Gastrocnemius medialis (tissue), 4 donors: ENCODE measurements at regions not wholly inside any gene's neighbourhood (a gene's known extent, or its start where the extent isn't known, plus 50 kb on each side); places are given as distances from the start of the nearest gene placed in this dataset.

Experiments
- ATAC-seq, 2 donors: fragments of 150-250 bp; one replicate each; pipeline ENCODE4 v1.9.1; 2016
- DNase-seq, 2 donors: peaks; one replicate each; pipeline ENCODE4 v3.0.0-alpha.2; 2019
- H3K27ac ChIP-seq, 4 donors: fragments of 200-600 bp; sonication (generic); 1 replicate in 1 of 4; 2 replicates in 3 of 4; pipeline ENCODE4 v1.5.1; 2016 to 2018; ENCODE audit warnings: mild to moderate bottlenecking in 2 of 4, moderate library complexity in 1 of 4
- H3K27me3 ChIP-seq, 3 donors: fragments of 200-600 bp; sonication (generic) in 2 of 3; 1 replicate in 1 of 3; 2 replicates in 2 of 3; pipeline versions ENCODE4 v1.5.1 to v1.6.0; 2016 to 2019; ENCODE audit warnings: mild to moderate bottlenecking in 1 of 3, moderate library complexity in 1 of 3
- H3K36me3 ChIP-seq, 2 donors: fragments of 200-600 bp; sonication (generic) in 1 of 2; one replicate each; pipeline ENCODE4 v1.5.1; 2017 to 2018
- H3K4me1 ChIP-seq, 2 donors: fragments of 200-600 bp; sonication (generic) in 1 of 2; one replicate each; pipeline ENCODE4 v1.5.1; 2016 to 2017; ENCODE audit warnings: mild to moderate bottlenecking in 2 of 2
- H3K4me3 ChIP-seq, 4 donors: fragments of 200-600 bp; sonication (generic) in 3 of 4; 1 replicate in 1 of 4; 2 replicates in 3 of 4; pipeline ENCODE4 v1.5.1; 2016 to 2019; ENCODE audit warnings: mild to moderate bottlenecking in 2 of 4
- H3K9me3 ChIP-seq, 3 donors: fragments of 200-600 bp; sonication (generic) in 2 of 3; 1 replicate in 1 of 3; 2 replicates in 2 of 3; pipeline ENCODE4 v1.5.1; 2016 to 2019
- CTCF ChIP-seq, 5 experiments: fragments of 450-650 bp in 3 of 5; fragments of 200-600 bp in 2 of 5; sonication (generic) in 2 of 5; IDR thresholded peaks in 4 of 5; conservative IDR thresholded peaks in 1 of 5; 1 replicate in 4 of 5; 2 replicates in 1 of 5; pipeline ENCODE4 v1.5.1; 2016 to 2019; ENCODE audit warnings: antibody characterized with exemption in 5 of 5, mild to moderate bottlenecking in 3 of 5, moderate library complexity in 3 of 5
- POLR2A ChIP-seq, 2 donors: fragments of 450-650 bp; IDR thresholded peaks; one replicate each; pipeline ENCODE4 v1.6.1; 2017; ENCODE audit warnings: antibody characterized with exemption in 2 of 2, mild to moderate bottlenecking in 2 of 2, moderate library complexity in 2 of 2
- in situ Hi-C, 4 donors: fragments of 200-750 bp; cut with MboI; loops; one replicate each; pipeline versions ENCODE4 v1.15.0 to v1.8.0; 2017; ENCODE audit warnings: low sequenced_read_pairs in 4 of 4
- intact Hi-C: fragments of 100-400 bp; cut with DNase I; formaldehyde crosslinking; loops from one replicate; pipeline ENCODE4 v1.15.1; 2023; ENCODE audit warnings: low total_unique reads

GRCh38 chr18:39365836-39366485 is 1800.4 kb upstream of the CELF4 start:
- intact Hi-C loops (no loop called here), in situ Hi-C loops (no loop called here)
- H3K27ac ChIP-seq: no peak overlapping the region
- no peaks in the 10 kb centered on the region for H3K9me3 ChIP-seq
- no peaks in the 10 kb centered on the region for H3K4me1 ChIP-seq
- DNase-seq (no peak), ATAC-seq (no peak)
- TF ChIP-seq CTCF (IDR thresholded peaks at IDR 0.05 in 4 of 5, conservative IDR thresholded peaks at IDR 0.05 in 1 of 5) (no peak), POLR2A (IDR thresholded peaks at IDR 0.05) (no peak)
- no peaks in the 10 kb centered on the region for H3K36me3 ChIP-seq
- no peaks in the 10 kb centered on the region for H3K27me3 ChIP-seq
- H3K4me3 ChIP-seq: no peak overlapping the region

GRCh38 chr18:39360072-39360471 is 1794.5 kb upstream of the CELF4 start:
- intact Hi-C loops: no loop called here
- no peak for ATAC-seq

GRCh38 chr18:39359636-39360035 is 1794.0 kb upstream of the CELF4 start:
- in situ Hi-C loops (no loop called here), intact Hi-C loops (no loop called here)
- H3K4me3 ChIP-seq: no peak overlapping the region
- no peaks in the 10 kb centered on the region for H3K4me1 ChIP-seq
- no peaks in the 10 kb centered on the region for H3K36me3 ChIP-seq
- no peaks in the 10 kb centered on the region for H3K27me3 ChIP-seq
- no peak for DNase-seq
- no peaks in the 10 kb centered on the region for H3K9me3 ChIP-seq
- TF ChIP-seq CTCF (IDR thresholded peaks at IDR 0.05 in 4 of 5, conservative IDR thresholded peaks at IDR 0.05 in 1 of 5) (no peak), POLR2A (IDR thresholded peaks at IDR 0.05) (no peak)
- no peak overlapping the region for H3K27ac ChIP-seq
- no peak for ATAC-seq

More at GRCh38 chr18:39360072-39360471, 1794.5 kb upstream of the CELF4 start:
- H3K4me1 ChIP-seq: no peaks in the 10 kb centered on the region
- H3K9me3 ChIP-seq: no peaks in the 10 kb centered on the region
- H3K36me3 ChIP-seq: no peaks in the 10 kb centered on the region
- TF ChIP-seq CTCF (IDR thresholded peaks at IDR 0.05 in 4 of 5, conservative IDR thresholded peaks at IDR 0.05 in 1 of 5) (no peak), POLR2A (IDR thresholded peaks at IDR 0.05) (no peak)
- DNase-seq: no peak
- no peak overlapping the region for H3K27ac ChIP-seq
- no peaks in the 10 kb centered on the region for H3K27me3 ChIP-seq
- in situ Hi-C loops: no loop called here
- H3K4me3 ChIP-seq: no peak overlapping the region

- intact Hi-C loops (no loop called here), in situ Hi-C loops (no loop called here)
- TF ChIP-seq POLR2A (IDR thresholded peaks at IDR 0.05): no peak
- no peak for TF ChIP-seq CTCF (IDR thresholded peaks at IDR 0.05 in 4 of 5, conservative IDR thresholded peaks at IDR 0.05 in 1 of 5)
- Histone ChIP-seq H3K27ac (no peak overlapping the region), H3K27me3 (no peaks in the 10 kb centered on the region), H3K4me1 (no peaks in the 10 kb centered on the region), H3K36me3 (no peaks in the 10 kb centered on the region), H3K4me3 (no peak overlapping the region), H3K9me3 (no peaks in the 10 kb centered on the region)
- no peak for DNase-seq
- no peak for ATAC-seq
Observed at GRCh38 chr18:39350945-39351344, 1785.3 kb upstream of the CELF4 start.

- intact Hi-C loops (no loop called here), in situ Hi-C loops (no loop called here)
- H3K9me3 ChIP-seq: no peaks in the 10 kb centered on the region
- H3K36me3 ChIP-seq: no peaks in the 10 kb centered on the region
- H3K27me3 ChIP-seq: no peaks in the 10 kb centered on the region
- no peak for TF ChIP-seq POLR2A (IDR thresholded peaks at IDR 0.05)
- no peak for TF ChIP-seq CTCF (IDR thresholded peaks at IDR 0.05 in 4 of 5, conservative IDR thresholded peaks at IDR 0.05 in 1 of 5)
- H3K4me1 ChIP-seq: no peaks in the 10 kb centered on the region
- DNase-seq (no peak), ATAC-seq (no peak)
- H3K27ac ChIP-seq: no peak overlapping the region
- no peak overlapping the region for H3K4me3 ChIP-seq
Observed at GRCh38 chr18:39349801-39350200, 1784.2 kb upstream of the CELF4 start.
